ENCODE measurements at regions not wholly inside any gene's neighbourhood (a gene's known extent, or its start where the extent isn't known, plus 50 kb on each side); places are given as distances from the start of the nearest gene placed in this dataset.

- TF ChIP-seq POLR2AphosphoS5 (IDR thresholded peaks at IDR 0.05) (no peak), CTCF (IDR thresholded peaks at IDR 0.05) (no peak), POLR2A (IDR thresholded peaks at IDR 0.05) (no peak)
Observed at GRCh38 chr10:26946102-26946811, 85.5 kb upstream of the ABI1 start.
